ENCODE measurements at regions not wholly inside any gene's neighbourhood (a gene's known extent, or its start where the extent isn't known, plus 50 kb on each side); places are given as distances from the start of the nearest gene placed in this dataset.
"Not testable (repeated sequence)": the region's sequence is repeated elsewhere in the genome, so short reads cannot be mapped to it uniquely, and the experiment has no call there.

- no peak for DNase-seq (ENCODE audit: low read depth in 2 of 3, low spot score in 2 of 3)
Observed at GRCh38 chr18:6566338-6566911, 151.7 kb upstream of the L3MBTL4 start.

GRCh38 chr18:6569813-6570212, 155.1 kb upstream of the L3MBTL4 start:
- no peak for DNase-seq (ENCODE audit: low read depth in 2 of 3, low spot score in 2 of 3)

- no peak for DNase-seq (ENCODE audit: low read depth in 2 of 3, low spot score in 2 of 3)
Observed at GRCh38 chr18:6570581-6571238, 156.0 kb upstream of the L3MBTL4 start.

GRCh38 chr18:6571239-6571602, 156.5 kb upstream of the L3MBTL4 start:
- no peak for DNase-seq (ENCODE audit: low read depth in 2 of 3, low spot score in 2 of 3)

- not testable (repeated sequence) for DNase-seq (ENCODE audit: low read depth in 2 of 3, low spot score in 2 of 3)
Observed at GRCh38 chr18:6572192-6572591, 157.3 kb upstream of the ARHGAP28 start.

GRCh38 chr18:6574631-6575030, 154.9 kb upstream of the ARHGAP28 start:
- DNase-seq (ENCODE audit: low read depth in 2 of 3, low spot score in 2 of 3), result no peak

- no peak for DNase-seq (ENCODE audit: low read depth in 2 of 3, low spot score in 2 of 3)
Observed at GRCh38 chr18:6575908-6576307, 153.6 kb upstream of the ARHGAP28 start.

- no peak for DNase-seq (ENCODE audit: low read depth in 2 of 3, low spot score in 2 of 3)
Observed at GRCh38 chr18:6576718-6577375, 152.7 kb upstream of the ARHGAP28 start.

- no peak for DNase-seq (ENCODE audit: low read depth in 2 of 3, low spot score in 2 of 3)
Observed at GRCh38 chr18:6578686-6579085, 150.8 kb upstream of the ARHGAP28 start.

GRCh38 chr18:6579486-6579885, 150.0 kb upstream of the ARHGAP28 start:
- no peak for DNase-seq (ENCODE audit: low read depth in 2 of 3, low spot score in 2 of 3)

GRCh38 chr18:6580401-6580800, 149.1 kb upstream of the ARHGAP28 start:
- DNase-seq (ENCODE audit: low read depth in 2 of 3, low spot score in 2 of 3), result no peak

GRCh38 chr18:6589923-6590322, 139.6 kb upstream of the ARHGAP28 start:
- no peak for DNase-seq (ENCODE audit: low read depth in 2 of 3, low spot score in 2 of 3)

- no peak for DNase-seq (ENCODE audit: low read depth in 2 of 3, low spot score in 2 of 3)
Observed at GRCh38 chr18:6590326-6590725, 139.2 kb upstream of the ARHGAP28 start.

GRCh38 chr18:6591491-6591890, 138.0 kb upstream of the ARHGAP28 start:
- DNase-seq (ENCODE audit: low read depth in 2 of 3, low spot score in 2 of 3), result no peak

GRCh38 chr18:6592522-6592921, 137.0 kb upstream of the ARHGAP28 start:
- no peak for DNase-seq (ENCODE audit: low read depth in 2 of 3, low spot score in 2 of 3)

GRCh38 chr18:6593142-6593885, 136.2 kb upstream of the ARHGAP28 start:
- no peak for DNase-seq (ENCODE audit: low read depth in 2 of 3, low spot score in 2 of 3)

GRCh38 chr18:6595666-6596065, 133.8 kb upstream of the ARHGAP28 start:
- no peak for DNase-seq (ENCODE audit: low read depth in 2 of 3, low spot score in 2 of 3)

- DNase-seq (ENCODE audit: low read depth in 2 of 3, low spot score in 2 of 3), result no peak
Observed at GRCh38 chr18:6598657-6599056, 130.9 kb upstream of the ARHGAP28 start.

GRCh38 chr18:6600667-6601167, 128.8 kb upstream of the ARHGAP28 start:
- DNase-seq (ENCODE audit: low read depth in 2 of 3, low spot score in 2 of 3), result no peak

- no peak for DNase-seq (ENCODE audit: low read depth in 2 of 3, low spot score in 2 of 3)
Observed at GRCh38 chr18:6601241-6601640, 128.3 kb upstream of the ARHGAP28 start.

GRCh38 chr18:6602365-6602764, 127.2 kb upstream of the ARHGAP28 start:
- DNase-seq (ENCODE audit: low read depth in 2 of 3, low spot score in 2 of 3), result no peak
